ENCODE measurements at regions not wholly inside any gene's neighbourhood (a gene's known extent, or its start where the extent isn't known, plus 50 kb on each side); places are given as distances from the start of the nearest gene placed in this dataset.

- CTCF ChIA-PET = no interaction called here
- TF ChIP-seq, protein P1, sequence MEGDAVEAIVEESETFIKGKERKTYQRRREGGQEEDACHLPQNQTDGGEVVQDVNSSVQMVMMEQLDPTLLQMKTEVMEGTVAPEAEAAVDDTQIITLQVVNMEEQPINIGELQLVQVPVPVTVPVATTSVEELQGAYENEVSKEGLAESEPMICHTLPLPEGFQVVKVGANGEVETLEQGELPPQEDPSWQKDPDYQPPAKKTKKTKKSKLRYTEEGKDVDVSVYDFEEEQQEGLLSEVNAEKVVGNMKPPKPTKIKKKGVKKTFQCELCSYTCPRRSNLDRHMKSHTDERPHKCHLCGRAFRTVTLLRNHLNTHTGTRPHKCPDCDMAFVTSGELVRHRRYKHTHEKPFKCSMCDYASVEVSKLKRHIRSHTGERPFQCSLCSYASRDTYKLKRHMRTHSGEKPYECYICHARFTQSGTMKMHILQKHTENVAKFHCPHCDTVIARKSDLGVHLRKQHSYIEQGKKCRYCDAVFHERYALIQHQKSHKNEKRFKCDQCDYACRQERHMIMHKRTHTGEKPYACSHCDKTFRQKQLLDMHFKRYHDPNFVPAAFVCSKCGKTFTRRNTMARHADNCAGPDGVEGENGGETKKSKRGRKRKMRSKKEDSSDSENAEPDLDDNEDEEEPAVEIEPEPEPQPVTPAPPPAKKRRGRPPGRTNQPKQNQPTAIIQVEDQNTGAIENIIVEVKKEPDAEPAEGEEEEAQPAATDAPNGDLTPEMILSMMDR (IDR thresholded peaks at IDR 0.05; ENCODE audit: low read depth, low read length) = no peak
These were observed 314.2 kb upstream of the MCTP2 start for GRCh38 chr15:93917181-93917580.

DNA sequence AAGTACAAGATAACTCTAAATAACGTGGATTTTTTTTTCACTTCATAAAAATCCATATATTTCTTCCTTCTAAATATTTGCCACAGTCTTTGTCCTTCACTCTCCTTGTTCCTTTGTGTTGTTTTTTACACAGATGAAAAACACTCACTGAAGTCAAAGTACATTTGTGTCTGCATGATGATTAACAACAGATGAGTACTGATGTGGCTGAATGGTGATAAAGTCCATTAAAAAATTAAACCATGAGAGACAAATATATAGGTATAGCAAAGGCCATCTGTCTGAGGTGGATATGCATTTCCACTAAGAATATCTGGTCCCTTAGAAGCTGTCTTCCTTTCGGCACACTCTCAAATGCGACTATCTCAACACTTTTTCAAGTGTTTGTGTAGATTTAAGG lies 317.5 kb upstream of the MCTP2 start:
- H3K27ac ChIP-seq (ENCODE audit: low read depth, low read length) = no peak overlapping the region
- TF ChIP-seq, protein P1 (IDR thresholded peaks at IDR 0.05; ENCODE audit: low read depth, low read length) = no peak
- ChIA-PET CTCF (no interaction called here), POLR2A (no interaction called here)
- H3K4me3 ChIP-seq (ENCODE audit: low read depth, low read length) = no peak overlapping the region
- H3K27me3 ChIP-seq (ENCODE audit: control insufficient read depth, insufficient read depth, low read length) = no peaks in the 10 kb centered on the region
- no peaks in the 10 kb centered on the region for H3K9me3 ChIP-seq (ENCODE audit: control insufficient read depth, insufficient read depth, low read length)
- no peak for DNase-seq (ENCODE audit: low read depth, low spot score)

More at GRCh38 chr15:93917181-93917580, 314.2 kb upstream of the MCTP2 start:
- Histone ChIP-seq H3K4me3 (ENCODE audit: low read depth, low read length) (no peak overlapping the region), H3K27ac (ENCODE audit: low read depth, low read length) (no peak overlapping the region), H3K9me3 (ENCODE audit: control insufficient read depth, insufficient read depth, low read length) (no peaks in the 10 kb centered on the region), H3K27me3 (ENCODE audit: control insufficient read depth, insufficient read depth, low read length) (no peaks in the 10 kb centered on the region)
- POLR2A ChIA-PET = no interaction called here
- no peak for DNase-seq (ENCODE audit: low read depth, low spot score)

DNA sequence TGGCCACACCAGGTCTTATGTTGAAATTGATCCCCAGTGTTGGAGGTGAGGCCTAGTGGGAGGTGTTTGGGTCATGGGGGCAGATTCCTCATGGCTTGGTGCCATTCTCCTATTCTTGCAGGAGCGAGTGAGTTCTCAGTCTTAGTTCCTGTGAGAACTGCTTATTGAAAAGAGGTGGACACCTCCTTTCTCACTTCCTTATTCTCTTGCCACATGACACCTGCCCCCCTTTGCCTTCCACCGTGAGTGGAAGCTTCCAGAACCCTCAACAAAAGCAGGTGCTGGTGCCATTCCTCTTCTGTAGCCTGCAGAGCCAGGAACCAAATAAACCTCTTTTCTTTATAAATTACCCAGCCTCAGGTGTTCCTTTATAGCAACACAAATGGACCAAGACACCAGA lies 318.1 kb upstream of the MCTP2 start:
- H3K27ac ChIP-seq (ENCODE audit: low read depth, low read length) = no peak overlapping the region
- TF ChIP-seq, protein P1 (IDR thresholded peaks at IDR 0.05; ENCODE audit: low read depth, low read length) = no peak
- no peak for DNase-seq (ENCODE audit: low read depth, low spot score)
- H3K4me3 ChIP-seq (ENCODE audit: low read depth, low read length) = no peak overlapping the region
- no peaks in the 10 kb centered on the region for H3K27me3 ChIP-seq (ENCODE audit: control insufficient read depth, insufficient read depth, low read length)
- POLR2A ChIA-PET = no interaction called here
- CTCF ChIA-PET = no interaction called here
- H3K9me3 ChIP-seq (ENCODE audit: control insufficient read depth, insufficient read depth, low read length) = no peaks in the 10 kb centered on the region

DNA sequence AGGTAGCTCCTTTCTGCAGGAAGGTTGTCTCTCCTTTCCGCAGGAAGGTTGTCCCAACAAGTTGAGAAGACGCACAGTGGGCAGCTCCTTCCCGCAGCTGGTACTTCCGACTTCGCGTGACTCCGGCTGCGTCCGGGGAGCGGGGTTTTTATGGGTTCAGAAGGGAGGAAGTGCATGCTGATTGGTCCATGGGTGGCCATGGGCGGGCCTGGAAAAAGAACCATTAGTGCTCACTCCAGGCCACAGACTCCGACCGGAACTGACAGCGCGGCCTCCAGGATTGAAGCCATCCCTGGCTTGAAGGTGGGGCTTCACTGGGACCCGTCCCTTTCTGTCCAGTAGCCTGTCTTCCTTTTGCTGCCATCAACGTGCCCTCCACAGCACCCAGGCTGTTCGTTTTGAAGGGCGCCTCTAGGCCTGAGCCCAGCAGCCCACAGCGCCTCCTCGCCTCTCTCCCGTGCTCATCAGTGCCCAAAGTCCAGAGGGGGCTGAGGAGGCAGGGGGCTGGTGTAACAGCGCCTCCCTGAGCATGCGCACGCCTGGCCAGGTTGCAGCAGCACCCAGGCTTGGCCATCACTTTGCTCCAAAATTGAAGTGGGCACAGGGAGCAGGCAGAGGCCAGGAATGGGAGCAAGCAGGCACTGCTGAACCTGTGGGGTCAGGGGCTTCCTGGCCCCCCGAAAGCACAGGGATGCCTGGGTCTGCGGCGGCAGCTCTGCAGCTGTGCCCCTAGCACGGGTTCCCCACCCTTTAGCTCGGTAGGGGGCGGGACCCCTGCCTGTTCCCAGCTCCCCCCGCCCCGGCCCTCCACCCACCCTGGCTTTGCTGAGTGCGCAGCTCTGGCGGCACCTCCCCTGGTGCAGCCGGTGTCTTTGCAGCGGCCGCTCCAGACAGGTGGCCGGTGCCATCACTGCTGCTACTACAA lies 330.6 kb upstream of the MCTP2 start:
- TF ChIP-seq, protein P1 (IDR thresholded peaks at IDR 0.05; ENCODE audit: low read depth, low read length) = no peak
- Histone ChIP-seq H3K4me3 (ENCODE audit: low read depth, low read length) (no peak overlapping the region), H3K27ac (ENCODE audit: low read depth, low read length) (no peak overlapping the region), H3K27me3 (ENCODE audit: control insufficient read depth, insufficient read depth, low read length) (peaks cover 2% of the 10 kb centered on the region), H3K9me3 (ENCODE audit: control insufficient read depth, insufficient read depth, low read length) (peaks cover 5% of the 10 kb centered on the region; the same call in 1 of the 2 replicates)
- ChIA-PET POLR2A (no interaction called here), CTCF (no interaction called here)
- no peak for DNase-seq (ENCODE audit: low read depth, low spot score)

DNA sequence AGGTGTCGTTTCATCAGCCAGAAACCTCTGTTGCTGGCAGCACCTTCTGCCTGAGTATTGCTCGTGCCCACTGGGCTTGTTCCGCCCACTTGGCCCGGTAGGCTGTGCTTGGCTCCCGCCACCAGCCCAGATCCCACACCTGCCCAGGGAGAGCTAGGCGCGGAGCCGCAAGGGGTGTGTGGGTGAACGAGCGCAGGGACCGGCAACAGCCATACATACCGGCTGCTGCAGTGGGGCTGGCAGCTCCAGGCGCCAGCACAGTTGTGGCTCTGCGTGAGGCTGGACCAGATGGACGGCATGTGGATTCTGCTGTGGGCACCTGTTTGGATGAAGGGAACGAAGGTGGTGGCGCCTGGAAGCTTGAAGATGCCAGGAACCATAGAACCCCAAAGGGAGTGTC lies 331.5 kb upstream of the MCTP2 start:
- Histone ChIP-seq H3K27ac (ENCODE audit: low read depth, low read length) (no peak overlapping the region), H3K9me3 (ENCODE audit: control insufficient read depth, insufficient read depth, low read length) (peaks cover 5% of the 10 kb centered on the region; the same call in 1 of the 2 replicates), H3K27me3 (ENCODE audit: control insufficient read depth, insufficient read depth, low read length) (peaks cover 2% of the 10 kb centered on the region), H3K4me3 (ENCODE audit: low read depth, low read length) (no peak overlapping the region)
- TF ChIP-seq, protein P1 (IDR thresholded peaks at IDR 0.05; ENCODE audit: low read depth, low read length) = no peak
- CTCF ChIA-PET = no interaction called here
- POLR2A ChIA-PET = no interaction called here
- no peak for DNase-seq (ENCODE audit: low read depth, low spot score)

Data from AG04450 (cell line).